A549 (cell line): ENCODE measurements at regions not wholly inside any gene's neighbourhood (a gene's known extent, or its start where the extent isn't known, plus 50 kb on each side); places are given as distances from the start of the nearest gene placed in this dataset.

Experiments used
- ATAC-seq, 2 experiments: fragments of 200-7000 bp in 1 of 2; fragments of >200 bp in 1 of 2; cut with Nextera tagmentation in 1 of 2; cut with Tn5 transposase in 1 of 2; 3 replicates each; pipeline versions ENCODE4 v1.8.0 to v1.9.1; 2018 to 2020; ENCODE audit warnings: mild to moderate bottlenecking in 1 of 2, moderate library complexity in 1 of 2
- CTCF ChIA-PET: fragments of 300-600 bp; sonication (Branson Sonifier 250); formaldehyde crosslinking; extraction: SDS; loops from one replicate; lab custom pipeline; 2021; ENCODE audit warnings: antibody characterized with exemption, inconsistent platforms; lab: Yijun Ruan, JAX
- POLR2A ChIA-PET: fragments of 350-600 bp; formaldehyde crosslinking; extraction: SDS; loops from one replicate; lab custom pipeline; 2021; ENCODE audit warnings: antibody characterized with exemption, inconsistent platforms; lab: Yijun Ruan, JAX
- DNase-seq, 2 experiments: peaks; one replicate each; pipeline versions ENCODE4 v3.0.0 to v3.0.0-alpha.2; 2011 to 2016; ENCODE audit warnings: low read depth in 1 of 2, low spot score in 1 of 2
- FAIRE-seq: peaks from 2 replicates; lab custom pipeline; 2011; peaks lifted over from hg19 to GRCh38; lab: Jason Lieb, UNC
- H3K27ac ChIP-seq, 2 experiments: fragments of >200 bp; sonication (Bioruptor Twin); formaldehyde crosslinking; 3 replicates each; pipeline ENCODE4 v1.5.1; 2016 to 2017
- H3K4me1 ChIP-seq: fragments of >200 bp; sonication (Bioruptor Twin); formaldehyde crosslinking; 3 replicates; pipeline ENCODE4 v1.6.1; 2016
- H3K4me2 ChIP-seq: fragments of >200 bp; sonication (Bioruptor Twin); formaldehyde crosslinking; 3 replicates; pipeline ENCODE4 v1.6.1; 2016
- H3K4me3 ChIP-seq: fragments of >200 bp; sonication (Bioruptor Twin); formaldehyde crosslinking; 3 replicates; pipeline ENCODE4 v1.5.1; 2016
- H3K9me3 ChIP-seq: fragments of >200 bp; sonication (Bioruptor Twin); formaldehyde crosslinking; 3 replicates; pipeline ENCODE4 v1.6.1; 2016
- ATOH8 ChIP-seq: fragments of 250-450 bp; sonication (Bioruptor Pico); IDR thresholded peaks from 2 replicates; pipeline ENCODE4 v1.5.0; 2020; ENCODE audit warnings: low read depth, mild to moderate bottlenecking, moderate library complexity
- BHLHE40 ChIP-seq: IDR thresholded peaks from 2 replicates; pipeline ENCODE4 v1.6.1; 2012; ENCODE audit warnings: low read depth, low read length, inconsistent platforms
- CBX8 ChIP-seq: fragments of 200-600 bp; sonication (generic); IDR thresholded peaks from 2 replicates; pipeline ENCODE4 v1.6.1; 2016
- CEBPB ChIP-seq, 2 experiments: fragments of >200 bp in 1 of 2; sonication (Bioruptor Twin) in 1 of 2; formaldehyde crosslinking in 1 of 2; IDR thresholded peaks; 2 replicates each; pipeline ENCODE4 v1.6.1; 2012 to 2016
- CHD2 ChIP-seq: fragments of 150-350 bp; IDR thresholded peaks from 2 replicates; pipeline ENCODE4 v1.6.1; 2014; ENCODE audit warnings: low read length; ENCODE audit not compliant: partially characterized antibody
- FOSL2 ChIP-seq, 2 experiments: fragments of 450-650 bp in 1 of 2; fragments of >200 bp in 1 of 2; sonication (Bioruptor Twin) in 1 of 2; formaldehyde crosslinking; IDR thresholded peaks; 2 replicates each; pipeline versions ENCODE4 v1.5.0 to v1.6.1; 2016 to 2020; ENCODE audit warnings: mild to moderate bottlenecking in 1 of 2, moderate library complexity in 1 of 2
- HOXA7 ChIP-seq: fragments of 250-450 bp; sonication (Bioruptor Pico); IDR thresholded peaks from 2 replicates; pipeline ENCODE4 v1.5.0; 2020; ENCODE audit warnings: mild to moderate bottlenecking, moderate library complexity
- JUN ChIP-seq, 2 experiments: fragments of >200 bp; sonication (Bioruptor Twin); formaldehyde crosslinking; IDR thresholded peaks; 2 replicates in 1 of 2; 3 replicates in 1 of 2; pipeline ENCODE4 v1.6.1; 2016 to 2017
- JUNB ChIP-seq: fragments of >200 bp; sonication (Bioruptor Twin); formaldehyde crosslinking; IDR thresholded peaks from 2 replicates; pipeline ENCODE4 v1.6.1; 2016
- KDM1A ChIP-seq: fragments of 200-600 bp; sonication (generic); IDR thresholded peaks from 2 replicates; pipeline ENCODE4 v1.6.1; 2016; ENCODE audit warnings: low read depth, mild to moderate bottlenecking
- KDM5A ChIP-seq: fragments of 200-600 bp; sonication (generic); IDR thresholded peaks from 2 replicates; pipeline ENCODE4 v1.6.1; 2016; ENCODE audit warnings: antibody characterized with exemption, mild to moderate bottlenecking
- MAX ChIP-seq: IDR thresholded peaks from 2 replicates; pipeline ENCODE4 v1.6.1; 2012
- MAZ ChIP-seq: fragments of 150-350 bp; IDR thresholded peaks from 2 replicates; pipeline ENCODE4 v1.6.1; 2014; ENCODE audit warnings: antibody characterized with exemption, low read depth, low read length, borderline replicate concordance
- POLR2A ChIP-seq: IDR thresholded peaks from 2 replicates; pipeline ENCODE4 v1.6.1; 2012; ENCODE audit warnings: mild to moderate bottlenecking, low read length
- RAD21 ChIP-seq, 2 experiments: fragments of >200 bp in 1 of 2; sonication (Bioruptor Twin) in 1 of 2; formaldehyde crosslinking in 1 of 2; IDR thresholded peaks in 1 of 2; conservative IDR thresholded peaks in 1 of 2; 2 replicates in 1 of 2; 3 replicates in 1 of 2; pipeline ENCODE4 v1.6.1; 2012 to 2018; ENCODE audit warnings: inconsistent platforms in 1 of 2
- REST ChIP-seq: fragments of 200-600 bp; sonication (generic); IDR thresholded peaks from 2 replicates; pipeline ENCODE4 v1.6.1; 2016; ENCODE audit warnings: antibody characterized with exemption, mild to moderate bottlenecking, moderate library complexity
- TFCP2L1 ChIP-seq: fragments of 250-450 bp; sonication (Bioruptor Pico); IDR thresholded peaks from 2 replicates; pipeline ENCODE4 v1.5.0; 2021; ENCODE audit warnings: mild to moderate bottlenecking
- ZSCAN20 ChIP-seq: fragments of 250-450 bp; sonication (Bioruptor Pico); IDR thresholded peaks from 2 replicates; pipeline ENCODE4 v1.8.0; 2022; ENCODE audit warnings: mild to moderate bottlenecking, moderate library complexity
- WGBS: methylation state at CpG from one replicate; pipeline ENCODE4 v1.1.6; 2017; ENCODE audit errors: missing lambda C conversion rate; 5-methylcytosine and 5-hydroxymethylcytosine counted together

GRCh38 chr1:213519098-213519497 lies 468.1 kb downstream of the RPS6KC1 start:
- no peak for DNase-seq
- no peak overlapping the region for H3K27ac ChIP-seq
- no peaks in the 10 kb centered on the region for H3K4me1 ChIP-seq
- H3K4me2 ChIP-seq, result no peak overlapping the region
- no peak overlapping the region for H3K4me3 ChIP-seq
- FAIRE-seq, result no peak
- no peaks in the 10 kb centered on the region for H3K9me3 ChIP-seq
- POLR2A ChIA-PET, result no interaction called here
- TF ChIP-seq JUN (IDR thresholded peaks at IDR 0.05), result no peak
- TF ChIP-seq POLR2A, result no peak
- TF ChIP-seq REST, result no peak
- no peak for TF ChIP-seq FOSL2 (IDR thresholded peaks at IDR 0.05)
- TF ChIP-seq FOSL2 (CRISPR knock-in tag; IDR thresholded peaks at IDR 0.05), result no peak
- no peak for TF ChIP-seq RAD21 (conservative IDR thresholded peaks at IDR 0.05 in 1 of 2, IDR thresholded peaks at IDR 0.05 in 1 of 2)
- TF ChIP-seq CEBPB (IDR thresholded peaks at IDR 0.05), result no peak
- TF ChIP-seq KDM1A, result no peak
- TF ChIP-seq TFCP2L1, result no peak
- no peak for TF ChIP-seq BHLHE40
- no peak for TF ChIP-seq CBX8
- CTCF ChIA-PET, result no interaction called here
- no peak for ATAC-seq
- WGBS, result under 1% methylated on average over 4 of the region's 4 CpGs

- DNase-seq, result no peak
- FAIRE-seq, result no peak
- TF ChIP-seq MAX (no peak), HOXA7 (CRISPR knock-in tag) (no peak), REST (no peak), KDM5A (no peak), CHD2 (no peak), JUNB (no peak), ZSCAN20 (CRISPR knock-in tag) (no peak), CEBPB (IDR thresholded peaks at IDR 0.05) (no peak), ATOH8 (CRISPR knock-in tag) (no peak), FOSL2 (IDR thresholded peaks at IDR 0.05) (no peak), FOSL2 (CRISPR knock-in tag; IDR thresholded peaks at IDR 0.05) (no peak), MAZ (no peak)
- 1% methylated on average over 2 of the region's 2 CpGs for WGBS
- Histone ChIP-seq H3K4me2 (no peak overlapping the region), H3K4me3 (no peak overlapping the region), H3K27ac (no peak overlapping the region), H3K9me3 (no peaks in the 10 kb centered on the region), H3K4me1 (no peaks in the 10 kb centered on the region)
- ChIA-PET POLR2A (no interaction called here), CTCF (no interaction called here)
- ATAC-seq, result no peak
Observed at GRCh38 chr1:213521206-213521605, 466.6 kb upstream of the PROX1 start.
